ENCODE measurements at regions not wholly inside any gene's neighbourhood (a gene's known extent, or its start where the extent isn't known, plus 50 kb on each side); places are given as distances from the start of the nearest gene placed in this dataset.
A peak's percentile ranks its signal among the peaks of the same experiment; 100 is the strongest.

DNA sequence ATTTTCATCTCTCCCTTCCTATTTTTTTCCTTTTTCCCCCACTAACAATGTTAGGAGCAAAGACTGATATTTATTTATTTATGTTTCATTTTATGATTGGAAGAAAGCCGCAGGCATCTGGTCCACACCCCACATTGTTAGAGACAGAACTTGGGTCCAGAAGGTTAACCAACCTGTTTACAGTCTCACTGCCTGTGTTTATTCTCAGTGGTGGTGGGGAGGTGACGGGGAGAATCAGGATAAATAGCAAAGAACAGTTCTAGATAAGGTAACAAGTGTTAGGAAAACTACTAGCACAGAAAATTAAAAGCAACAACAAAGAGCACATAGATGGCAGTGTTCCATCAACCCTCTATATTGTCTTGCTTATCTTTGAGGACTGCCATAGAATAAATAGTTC is 301.7 kb upstream of the DIPK2B start:
- H2AFZ ChIP-seq (ENCODE audit: low read length): no peak overlapping the region
- no peak overlapping the region for H3K27ac ChIP-seq (ENCODE audit: low read depth, low read length)
- no peaks in the 10 kb centered on the region for H3K79me2 ChIP-seq (ENCODE audit: insufficient read depth, low read length)
- peaks cover 13% of the 10 kb centered on the region for H3K27me3 ChIP-seq (ENCODE audit: insufficient read depth, low read length)
- DNase-seq (ENCODE audit: insufficient read length, low spot score, missing footprints): no peak
- H3K4me2 ChIP-seq (ENCODE audit: insufficient read depth, low read length): no peak overlapping the region
- peaks cover 24% of the 10 kb centered on the region for H3K4me1 ChIP-seq (ENCODE audit: insufficient read depth, low read length)
- no peaks in the 10 kb centered on the region for H4K20me1 ChIP-seq (ENCODE audit: insufficient read depth, low read length)
- TF ChIP-seq, protein P1, sequence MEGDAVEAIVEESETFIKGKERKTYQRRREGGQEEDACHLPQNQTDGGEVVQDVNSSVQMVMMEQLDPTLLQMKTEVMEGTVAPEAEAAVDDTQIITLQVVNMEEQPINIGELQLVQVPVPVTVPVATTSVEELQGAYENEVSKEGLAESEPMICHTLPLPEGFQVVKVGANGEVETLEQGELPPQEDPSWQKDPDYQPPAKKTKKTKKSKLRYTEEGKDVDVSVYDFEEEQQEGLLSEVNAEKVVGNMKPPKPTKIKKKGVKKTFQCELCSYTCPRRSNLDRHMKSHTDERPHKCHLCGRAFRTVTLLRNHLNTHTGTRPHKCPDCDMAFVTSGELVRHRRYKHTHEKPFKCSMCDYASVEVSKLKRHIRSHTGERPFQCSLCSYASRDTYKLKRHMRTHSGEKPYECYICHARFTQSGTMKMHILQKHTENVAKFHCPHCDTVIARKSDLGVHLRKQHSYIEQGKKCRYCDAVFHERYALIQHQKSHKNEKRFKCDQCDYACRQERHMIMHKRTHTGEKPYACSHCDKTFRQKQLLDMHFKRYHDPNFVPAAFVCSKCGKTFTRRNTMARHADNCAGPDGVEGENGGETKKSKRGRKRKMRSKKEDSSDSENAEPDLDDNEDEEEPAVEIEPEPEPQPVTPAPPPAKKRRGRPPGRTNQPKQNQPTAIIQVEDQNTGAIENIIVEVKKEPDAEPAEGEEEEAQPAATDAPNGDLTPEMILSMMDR (IDR thresholded peaks at IDR 0.05; ENCODE audit: extremely low read depth, low read depth, low read length): no peak
- H3K36me3 ChIP-seq (ENCODE audit: insufficient read depth, low read length): no peaks in the 10 kb centered on the region
- H3K9me3 ChIP-seq (ENCODE audit: low read depth, low read length): no peaks in the 10 kb centered on the region
- no peak overlapping the region for H3K4me3 ChIP-seq (ENCODE audit: insufficient read depth, low read length)

DNA sequence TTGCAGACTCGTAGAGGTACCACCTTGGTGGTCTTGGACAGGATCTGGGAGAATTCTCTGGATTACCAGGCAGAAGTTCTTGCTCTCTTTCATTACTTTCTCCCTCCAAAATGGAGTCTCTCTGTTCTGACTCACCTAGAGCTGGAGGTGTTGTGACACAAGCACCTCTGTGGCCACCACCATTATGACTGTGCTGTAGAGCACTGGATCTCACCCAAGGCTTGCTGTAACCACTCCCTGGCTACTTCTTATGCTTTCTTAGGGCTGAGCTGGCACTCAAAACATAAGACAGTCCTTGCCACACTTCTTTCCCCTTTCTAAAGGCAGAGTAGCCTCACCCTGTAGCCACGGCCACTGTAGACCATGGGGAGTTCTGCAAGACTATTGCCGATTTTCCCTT is 296.6 kb upstream of the DIPK2B start:
- H3K27me3 ChIP-seq (ENCODE audit: insufficient read depth, low read length): peaks cover 8% of the 10 kb centered on the region
- H3K4me2 ChIP-seq (ENCODE audit: insufficient read depth, low read length): no peak overlapping the region
- H3K36me3 ChIP-seq (ENCODE audit: insufficient read depth, low read length): no peaks in the 10 kb centered on the region
- DNase-seq (ENCODE audit: insufficient read length, low spot score, missing footprints): no peak
- H3K4me1 ChIP-seq (ENCODE audit: insufficient read depth, low read length): peaks cover 4% of the 10 kb centered on the region
- H3K9me3 ChIP-seq (ENCODE audit: low read depth, low read length): no peaks in the 10 kb centered on the region
- H4K20me1 ChIP-seq (ENCODE audit: insufficient read depth, low read length): no peaks in the 10 kb centered on the region
- no peak overlapping the region for H2AFZ ChIP-seq (ENCODE audit: low read length)
- no peaks in the 10 kb centered on the region for H3K79me2 ChIP-seq (ENCODE audit: insufficient read depth, low read length)
- no peak overlapping the region for H3K27ac ChIP-seq (ENCODE audit: low read depth, low read length)
- TF ChIP-seq, protein P1 (IDR thresholded peaks at IDR 0.05; ENCODE audit: extremely low read depth, low read depth, low read length): no peak
- no peak overlapping the region for H3K4me3 ChIP-seq (ENCODE audit: insufficient read depth, low read length)

DNA sequence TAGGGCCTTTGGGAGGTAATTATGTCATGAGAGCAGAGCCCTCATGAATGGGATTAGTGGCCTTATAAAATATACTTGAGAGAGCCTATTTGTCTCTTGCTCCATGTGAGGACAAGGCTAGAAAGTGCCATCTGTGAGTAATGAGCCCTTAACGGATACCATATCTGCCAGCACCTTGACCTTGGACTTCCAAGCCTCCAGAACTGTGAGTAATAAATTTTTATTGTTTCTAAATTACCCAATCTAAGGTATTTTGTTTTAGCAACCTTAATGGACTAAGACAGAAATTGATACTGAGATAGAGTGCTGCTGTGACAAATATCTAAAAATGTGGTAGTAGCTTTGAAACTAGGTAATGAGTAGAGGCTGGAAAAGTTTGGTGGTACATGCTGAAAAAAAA is 285.0 kb upstream of the DIPK2B start:
- H3K36me3 ChIP-seq (ENCODE audit: insufficient read depth, low read length): no peaks in the 10 kb centered on the region
- H3K4me3 ChIP-seq (ENCODE audit: insufficient read depth, low read length): no peak overlapping the region
- H3K27ac ChIP-seq (ENCODE audit: low read depth, low read length): peak overlapping the region; percentile 13
- peaks cover 9% of the 10 kb centered on the region for H3K27me3 ChIP-seq (ENCODE audit: insufficient read depth, low read length)
- no peak overlapping the region for H3K4me2 ChIP-seq (ENCODE audit: insufficient read depth, low read length)
- DNase-seq (ENCODE audit: insufficient read length, low spot score, missing footprints): no peak
- H2AFZ ChIP-seq (ENCODE audit: low read length): no peak overlapping the region
- H3K4me1 ChIP-seq (ENCODE audit: insufficient read depth, low read length): peaks cover under 1% of the 10 kb centered on the region
- TF ChIP-seq, protein P1 (IDR thresholded peaks at IDR 0.05; ENCODE audit: extremely low read depth, low read depth, low read length): no peak
- H3K9me3 ChIP-seq (ENCODE audit: low read depth, low read length): no peaks in the 10 kb centered on the region
- H3K79me2 ChIP-seq (ENCODE audit: insufficient read depth, low read length): no peaks in the 10 kb centered on the region
- H4K20me1 ChIP-seq (ENCODE audit: insufficient read depth, low read length): no peaks in the 10 kb centered on the region

DNA sequence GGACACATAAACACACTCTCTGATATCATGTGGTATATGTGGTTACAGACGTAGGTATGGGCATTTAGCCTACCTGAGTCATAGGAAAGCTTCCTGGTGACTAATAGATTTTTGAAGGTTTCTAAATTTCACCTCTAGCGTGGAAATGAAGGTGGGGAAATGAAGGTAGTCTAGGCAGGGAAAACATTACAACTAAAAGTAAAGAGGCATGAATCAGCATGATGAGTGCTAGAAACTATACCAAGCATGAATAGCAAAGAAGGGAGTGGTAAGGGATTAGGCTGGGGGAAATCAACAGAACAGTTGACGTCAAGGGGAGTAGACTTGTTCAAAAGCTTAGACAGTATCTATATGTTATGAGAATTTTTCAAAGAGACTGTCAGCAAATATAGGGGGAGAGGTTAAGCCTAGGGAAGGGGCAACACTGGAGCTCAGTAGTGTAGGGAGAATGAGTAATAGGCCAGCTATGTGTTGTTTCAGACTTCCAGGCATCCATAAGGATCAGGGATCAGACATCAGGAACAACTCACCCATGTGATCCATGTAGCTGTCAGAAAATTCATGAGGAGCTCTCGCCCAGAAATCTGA is 279.3 kb upstream of the DIPK2B start:
- Histone ChIP-seq H2AFZ (ENCODE audit: low read length) (no peak overlapping the region), H3K4me2 (ENCODE audit: insufficient read depth, low read length) (peak overlapping the region; percentile 76), H3K4me1 (ENCODE audit: insufficient read depth, low read length) (peaks cover 25% of the 10 kb centered on the region), H3K9me3 (ENCODE audit: low read depth, low read length) (no peaks in the 10 kb centered on the region), H3K4me3 (ENCODE audit: insufficient read depth, low read length) (no peak overlapping the region), H3K27ac (ENCODE audit: low read depth, low read length) (peak overlapping the region; percentile 97), H3K79me2 (ENCODE audit: insufficient read depth, low read length) (no peaks in the 10 kb centered on the region), H3K36me3 (ENCODE audit: insufficient read depth, low read length) (no peaks in the 10 kb centered on the region), H4K20me1 (ENCODE audit: insufficient read depth, low read length) (no peaks in the 10 kb centered on the region), H3K27me3 (ENCODE audit: insufficient read depth, low read length) (no peaks in the 10 kb centered on the region)
- TF ChIP-seq, protein P1 (IDR thresholded peaks at IDR 0.05; ENCODE audit: extremely low read depth, low read depth, low read length): no peak
- DNase-seq (ENCODE audit: insufficient read length, low spot score, missing footprints): no peak
